ENCODE measurements at regions not wholly inside any gene's neighbourhood (a gene's known extent, or its start where the extent isn't known, plus 50 kb on each side); places are given as distances from the start of the nearest gene placed in this dataset.

DNA sequence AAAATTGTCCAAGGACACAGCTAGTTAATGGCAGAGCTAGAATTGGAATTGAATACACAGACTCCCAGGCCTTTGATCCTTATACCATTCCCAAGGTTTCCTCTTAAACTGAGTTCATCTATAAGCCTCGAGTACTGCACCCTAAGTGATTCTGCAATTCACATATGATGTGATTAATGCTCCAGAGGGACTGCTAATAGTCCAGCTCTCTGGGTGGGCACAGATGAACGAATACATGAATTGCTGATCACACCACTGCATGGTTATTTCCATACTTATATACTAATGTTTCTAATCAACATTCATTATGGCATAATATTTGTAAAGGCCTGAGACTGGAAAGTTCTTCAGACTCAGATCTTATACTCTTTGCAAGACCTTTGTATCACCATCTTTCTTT is 101.8 kb downstream of the NUFIP1 start:
- Histone ChIP-seq H3K9me3 (ENCODE audit: low read length) (no peaks in the 10 kb centered on the region), H3K27ac (ENCODE audit: low read length) (no peak overlapping the region), H3K9me2 (replicated peaks; ENCODE audit: low read length) (no peaks in the 10 kb centered on the region), H3K4me2 (ENCODE audit: low read length) (no peak overlapping the region), H3K9ac (ENCODE audit: low read length) (no peak overlapping the region), H3F3A (ENCODE audit: low read length, unreplicated experiment) (no peaks in the 10 kb centered on the region), H3K4me3 (ENCODE audit: low read length) (no peak overlapping the region), H2AFZ (ENCODE audit: low read length) (no peak overlapping the region), H3K79me2 (ENCODE audit: low read length) (no peaks in the 10 kb centered on the region), H3K4me1 (ENCODE audit: insufficient read depth, low read length) (peaks cover 13% of the 10 kb centered on the region), H4K20me1 (ENCODE audit: low read length) (no peaks in the 10 kb centered on the region), H3K36me3 (ENCODE audit: low read depth, low read length) (no peaks in the 10 kb centered on the region), H3K27me3 (ENCODE audit: low read length) (no peaks in the 10 kb centered on the region)
- CTCF ChIA-PET, result no interaction called here
- POLR2A ChIA-PET (ENCODE audit: unreplicated experiment), result no interaction called here
- no peak for TF ChIP-seq EZH2phosphoT487 (IDR thresholded peaks at IDR 0.05; ENCODE audit: borderline replicate concordance, low read length)
- intact Hi-C loops (cut with micrococcal nuclease), result no loop called here
- no TSS peak for BruUV-seq (replicated peaks)
- ATAC-seq (no peak), DNase-seq (no peak)

DNA sequence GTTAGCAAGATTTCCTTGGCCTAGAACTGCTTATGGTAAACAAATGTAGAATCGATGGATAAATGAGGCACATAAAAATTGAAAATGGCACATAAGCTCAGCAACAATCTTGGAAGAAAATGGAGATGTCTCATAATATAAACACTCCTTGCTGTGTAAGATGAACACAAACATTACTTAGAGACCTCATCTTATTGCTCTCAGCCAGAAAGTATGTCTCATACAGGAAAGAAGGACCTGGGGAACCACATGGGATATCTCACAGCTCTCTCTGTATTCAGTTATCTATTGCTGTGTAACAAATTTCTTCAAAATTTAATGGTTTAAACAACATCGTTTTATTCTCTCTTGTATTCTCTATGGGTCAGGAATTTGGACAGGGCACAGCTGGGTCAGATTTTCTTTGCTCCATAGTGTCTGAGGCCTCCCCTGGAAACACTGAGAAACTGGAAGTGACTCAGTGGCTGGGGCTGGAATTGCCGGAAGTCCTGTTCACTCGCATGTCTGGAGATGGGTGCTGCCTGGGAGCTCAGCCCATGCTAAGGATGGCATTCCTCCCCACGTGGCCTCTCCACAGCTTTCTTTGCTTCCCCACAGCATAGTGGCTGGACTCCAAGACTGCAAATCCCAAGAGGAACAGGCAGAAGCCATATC is 105.1 kb downstream of the NUFIP1 start:
- no peaks in the 10 kb centered on the region for H3K36me3 ChIP-seq (ENCODE audit: low read depth, low read length)
- H3K9ac ChIP-seq (ENCODE audit: low read length), result peak overlapping the region; percentile 61
- H2AFZ ChIP-seq (ENCODE audit: low read length), result peak overlapping the region; percentile 76
- TF ChIP-seq EZH2 (IDR thresholded peaks at IDR 0.05; ENCODE audit: low read length, unreplicated experiment) (no peak), EZH2phosphoT487 (IDR thresholded peaks at IDR 0.05; ENCODE audit: borderline replicate concordance, low read length) (no peak)
- TF ChIP-seq, protein P1, sequence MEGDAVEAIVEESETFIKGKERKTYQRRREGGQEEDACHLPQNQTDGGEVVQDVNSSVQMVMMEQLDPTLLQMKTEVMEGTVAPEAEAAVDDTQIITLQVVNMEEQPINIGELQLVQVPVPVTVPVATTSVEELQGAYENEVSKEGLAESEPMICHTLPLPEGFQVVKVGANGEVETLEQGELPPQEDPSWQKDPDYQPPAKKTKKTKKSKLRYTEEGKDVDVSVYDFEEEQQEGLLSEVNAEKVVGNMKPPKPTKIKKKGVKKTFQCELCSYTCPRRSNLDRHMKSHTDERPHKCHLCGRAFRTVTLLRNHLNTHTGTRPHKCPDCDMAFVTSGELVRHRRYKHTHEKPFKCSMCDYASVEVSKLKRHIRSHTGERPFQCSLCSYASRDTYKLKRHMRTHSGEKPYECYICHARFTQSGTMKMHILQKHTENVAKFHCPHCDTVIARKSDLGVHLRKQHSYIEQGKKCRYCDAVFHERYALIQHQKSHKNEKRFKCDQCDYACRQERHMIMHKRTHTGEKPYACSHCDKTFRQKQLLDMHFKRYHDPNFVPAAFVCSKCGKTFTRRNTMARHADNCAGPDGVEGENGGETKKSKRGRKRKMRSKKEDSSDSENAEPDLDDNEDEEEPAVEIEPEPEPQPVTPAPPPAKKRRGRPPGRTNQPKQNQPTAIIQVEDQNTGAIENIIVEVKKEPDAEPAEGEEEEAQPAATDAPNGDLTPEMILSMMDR (conservative IDR thresholded peaks at IDR 0.05; ENCODE audit: low read depth, low read length), result no peak
- H3K27ac ChIP-seq (ENCODE audit: low read length), result peak overlapping the region; percentile 86
- ATAC-seq (peak; percentile 89), DNase-seq (peak; percentile 62)
- H3K9me3 ChIP-seq (ENCODE audit: low read length), result no peaks in the 10 kb centered on the region
- no peak overlapping the region for H3K4me3 ChIP-seq (ENCODE audit: low read length)
- peaks cover 13% of the 10 kb centered on the region for H3K4me1 ChIP-seq (ENCODE audit: insufficient read depth, low read length)
- BruUV-seq (replicated peaks), result no TSS peak
- no peaks in the 10 kb centered on the region for H3K9me2 ChIP-seq (replicated peaks; ENCODE audit: low read length)
- H4K20me1 ChIP-seq (ENCODE audit: low read length), result no peaks in the 10 kb centered on the region
- no peaks in the 10 kb centered on the region for H3K27me3 ChIP-seq (ENCODE audit: low read length)
- peak overlapping the region; percentile 1 for H3K4me2 ChIP-seq (ENCODE audit: low read length)
- H3K79me2 ChIP-seq (ENCODE audit: low read length), result no peaks in the 10 kb centered on the region
- ChIA-PET CTCF (interaction anchor here (0.6 to 0.7 kb wide), 3 partner anchors 96 to 359 kb away, joined by 3 to 4 read pairs (median 3); no protein-coding TSS in a partner anchor), POLR2A (ENCODE audit: unreplicated experiment) (interaction anchor here (0.6 kb wide), 1 partner anchor 35 kb away, joined by 3 read pairs; no protein-coding TSS in a partner anchor)
- no peaks in the 10 kb centered on the region for H3F3A ChIP-seq (ENCODE audit: low read length, unreplicated experiment)
- intact Hi-C loops (cut with micrococcal nuclease), result no loop called here

DNA sequence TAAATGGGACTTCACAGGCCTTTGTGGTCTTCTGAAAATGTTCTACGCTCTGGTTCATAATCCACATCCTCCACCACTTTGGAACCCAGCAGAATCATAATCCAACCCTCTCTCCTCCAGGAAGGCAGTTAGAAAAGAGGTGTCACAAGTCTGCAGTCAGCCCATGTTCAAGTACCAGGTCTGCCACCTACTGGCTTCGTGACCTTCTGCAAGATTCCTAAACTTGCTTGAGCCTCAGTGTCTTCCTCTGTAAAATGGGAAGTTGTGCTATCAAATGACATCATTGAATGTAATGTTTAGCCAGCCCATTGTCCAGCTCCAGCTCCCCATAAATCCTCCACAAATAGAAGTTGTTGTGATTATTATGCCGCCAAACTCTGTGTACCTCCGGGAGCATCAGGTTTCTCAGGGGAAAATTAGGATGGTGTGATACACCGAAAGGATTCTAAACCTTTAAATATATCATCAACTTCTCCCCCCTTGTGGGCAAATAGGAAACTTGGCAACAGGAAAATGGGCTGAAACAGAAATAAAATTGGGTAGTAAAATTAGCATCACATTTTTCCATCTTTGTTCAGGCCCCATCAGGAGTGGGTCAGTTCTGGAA is 109.7 kb downstream of the NUFIP1 start:
- no peak overlapping the region for H3K9ac ChIP-seq (ENCODE audit: low read length)
- ATAC-seq (peak; percentile 37), DNase-seq (peak; percentile 50)
- POLR2A ChIA-PET (ENCODE audit: unreplicated experiment), result no interaction called here
- no peaks in the 10 kb centered on the region for H3K9me3 ChIP-seq (ENCODE audit: low read length)
- no peak overlapping the region for H3K4me2 ChIP-seq (ENCODE audit: low read length)
- H3K27me3 ChIP-seq (ENCODE audit: low read length), result no peaks in the 10 kb centered on the region
- CTCF ChIA-PET, result no interaction called here
- H3F3A ChIP-seq (ENCODE audit: low read length, unreplicated experiment), result no peaks in the 10 kb centered on the region
- H3K4me1 ChIP-seq (ENCODE audit: insufficient read depth, low read length), result peaks cover 11% of the 10 kb centered on the region
- H4K20me1 ChIP-seq (ENCODE audit: low read length), result no peaks in the 10 kb centered on the region
- H2AFZ ChIP-seq (ENCODE audit: low read length), result no peak overlapping the region
- no peaks in the 10 kb centered on the region for H3K9me2 ChIP-seq (replicated peaks; ENCODE audit: low read length)
- no peak overlapping the region for H3K4me3 ChIP-seq (ENCODE audit: low read length)
- no peak overlapping the region for H3K27ac ChIP-seq (ENCODE audit: low read length)
- BruUV-seq (replicated peaks), result no TSS peak
- H3K79me2 ChIP-seq (ENCODE audit: low read length), result no peaks in the 10 kb centered on the region
- intact Hi-C loops (cut with micrococcal nuclease), result loop anchor here (5.0 kb wide), 1 partner anchor 397 kb away; no protein-coding TSS in a partner anchor
- no peaks in the 10 kb centered on the region for H3K36me3 ChIP-seq (ENCODE audit: low read depth, low read length)
- TF ChIP-seq EZH2phosphoT487 (IDR thresholded peaks at IDR 0.05; ENCODE audit: borderline replicate concordance, low read length), result no peak
- TF ChIP-seq, protein P1 (conservative IDR thresholded peaks at IDR 0.05; ENCODE audit: low read depth, low read length), result peak; percentile 64
- TF ChIP-seq EZH2 (IDR thresholded peaks at IDR 0.05; ENCODE audit: low read length, unreplicated experiment), result no peak

All from PC-3 (cell line).